SK-N-SH (cell line): ENCODE measurements at regions not wholly inside any gene's neighbourhood (a gene's known extent, or its start where the extent isn't known, plus 50 kb on each side); places are given as distances from the start of the nearest gene placed in this dataset.

Experiments
- CTCF ChIA-PET: fragments of 300-600, 350-600 bp; formaldehyde crosslinking; extraction: SDS; loops from one replicate; lab custom pipeline; 2021; lab: Yijun Ruan, JAX
- POLR2A ChIA-PET: fragments of 350-600 bp; sonication (Branson Sonifier 250); formaldehyde crosslinking; extraction: SDS; loops from one replicate; lab custom pipeline; 2020; ENCODE audit warnings: antibody characterized with exemption, inconsistent platforms; lab: Yijun Ruan, JAX
- DNase-seq: peaks from one replicate; pipeline ENCODE4 v3.0.0; 2012
- H2AFZ ChIP-seq: fragments of 200-600 bp; sonication (generic); 2 replicates; pipeline ENCODE4 v1.8.1; 2016; ENCODE audit warnings: antibody characterized with exemption, mild to moderate bottlenecking, low read depth
- H3F3A ChIP-seq: fragments of 200-600 bp; sonication (generic); replicated peaks from 2 replicates; pipeline ENCODE3; 2016; ENCODE audit warnings: antibody characterized with exemption, mild to moderate bottlenecking; ENCODE audit not compliant: insufficient read depth
- H3K27ac ChIP-seq, 2 experiments: fragments of 200-500 bp in 1 of 2; fragments of 200-600 bp in 1 of 2; sonication (Bioruptor generic) in 1 of 2; sonication (generic), shearing (Covaris generic) in 1 of 2; 2 replicates each; pipeline versions ENCODE4 v1.5.1 to v1.6.1; 2014 to 2016; ENCODE audit warnings: low read depth in 2 of 2, inconsistent platforms in 1 of 2, low read length in 1 of 2, mild to moderate bottlenecking in 1 of 2, mixed read lengths in 1 of 2
- H3K27me3 ChIP-seq: fragments of 200-600 bp; sonication (generic), shearing (Covaris generic); 2 replicates; pipeline ENCODE4 v1.6.1; 2016; ENCODE audit warnings: mixed run types; ENCODE audit not compliant: insufficient read depth
- H3K36me3 ChIP-seq, 2 experiments: fragments of 200-500 bp in 1 of 2; fragments of 200-600 bp in 1 of 2; sonication (Bioruptor generic) in 1 of 2; sonication (generic) in 1 of 2; replicated peaks in 1 of 2; 2 replicates each; pipeline versions ENCODE3 to v1.5.1; 2014 to 2016; ENCODE audit warnings: low read length in 1 of 2, mild to moderate bottlenecking in 1 of 2; ENCODE audit not compliant: insufficient read depth in 2 of 2, control insufficient read depth in 1 of 2
- H3K4me1 ChIP-seq, 2 experiments: fragments of 200-500 bp in 1 of 2; fragments of 200-600 bp in 1 of 2; sonication (Bioruptor generic) in 1 of 2; sonication (generic), shearing (Covaris generic) in 1 of 2; 2 replicates each; pipeline versions ENCODE4 v1.5.1 to v1.6.1; 2014 to 2016; ENCODE audit warnings: low read depth in 1 of 2, low read length in 1 of 2, mixed run types in 1 of 2; ENCODE audit not compliant: insufficient read depth in 2 of 2, control insufficient read depth in 1 of 2
- H3K4me2 ChIP-seq: fragments of 200-600 bp; sonication (generic), shearing (Covaris generic); 2 replicates; pipeline ENCODE4 v1.6.1; 2017; ENCODE audit warnings: mixed run types
- H3K4me3 ChIP-seq, 2 experiments: fragments of 200-500 bp in 1 of 2; fragments of 200-600 bp in 1 of 2; sonication (Bioruptor generic) in 1 of 2; sonication (generic), shearing (Covaris generic) in 1 of 2; 2 replicates each; pipeline versions ENCODE4 v1.5.1 to v1.8.1; 2014 to 2016; ENCODE audit warnings: low read depth in 2 of 2, inconsistent platforms in 1 of 2, low read length in 1 of 2, mild to moderate bottlenecking in 1 of 2, mixed read lengths in 1 of 2, moderate library complexity in 1 of 2
- H3K79me2 ChIP-seq: fragments of 200-600 bp; sonication (generic); 2 replicates; pipeline ENCODE4 v1.8.1; 2017; ENCODE audit warnings: mild to moderate bottlenecking; ENCODE audit not compliant: insufficient read depth
- H3K9ac ChIP-seq: fragments of 200-600 bp; sonication (generic); 2 replicates; pipeline ENCODE4 v1.6.1; 2017; ENCODE audit warnings: mixed run types
- H3K9me2 ChIP-seq: fragments of 200-600 bp; sonication (generic); 2 replicates; pipeline ENCODE4 v1.6.1; 2017; ENCODE audit warnings: mixed run types
- H3K9me3 ChIP-seq: fragments of 200-600 bp; sonication (generic); 2 replicates; pipeline ENCODE4 v1.6.1; 2017; ENCODE audit warnings: mixed run types, mild to moderate bottlenecking, moderate library complexity
- H4K20me1 ChIP-seq: fragments of 200-600 bp; sonication (generic); 2 replicates; pipeline ENCODE4 v1.6.1; 2017; ENCODE audit warnings: mild to moderate bottlenecking, mixed run types; ENCODE audit not compliant: insufficient read depth
- CHD2 ChIP-seq: fragments of 150-350 bp; IDR thresholded peaks from 2 replicates; pipeline ENCODE4 v1.6.1; 2018; ENCODE audit warnings: low read length; ENCODE audit not compliant: partially characterized antibody
- ELF1 ChIP-seq: IDR thresholded peaks from 2 replicates; pipeline ENCODE4 v1.4.0; 2012
- EP300 ChIP-seq, 2 experiments: IDR thresholded peaks; 2 replicates each; pipeline versions ENCODE4 v1.4.0 to v1.6.1; 2012; ENCODE audit warnings: borderline replicate concordance in 1 of 2, low read depth in 1 of 2, low read length in 1 of 2
- EZH2phosphoT487 ChIP-seq: fragments of 200-600 bp; sonication (generic); IDR thresholded peaks from 2 replicates; pipeline ENCODE4 v1.6.1; 2017; ENCODE audit warnings: low read depth, mixed run types, mild to moderate bottlenecking, antibody characterized with exemption, moderate library complexity, borderline replicate concordance
- GATA2 ChIP-seq: sonication (generic); formaldehyde crosslinking; IDR thresholded peaks from 2 replicates; pipeline ENCODE4 v1.5.0; 2020; ENCODE audit warnings: mild to moderate bottlenecking, missing genetic modification reagents
- MXI1 ChIP-seq: IDR thresholded peaks from 2 replicates; pipeline ENCODE4 v1.6.1; 2012; ENCODE audit warnings: mild to moderate bottlenecking, low read depth, low read length, improper control_type of control experiment
- NFIC ChIP-seq: IDR thresholded peaks from 2 replicates; pipeline ENCODE4 v1.4.0; 2012; ENCODE audit warnings: borderline replicate concordance
- NRF1 ChIP-seq: IDR thresholded peaks from 2 replicates; pipeline ENCODE4 v1.6.1; 2012; ENCODE audit warnings: low read depth, mild to moderate bottlenecking, low read length
- RCOR1 ChIP-seq: fragments of 150-350 bp; IDR thresholded peaks from 2 replicates; pipeline ENCODE4 v1.6.1; 2017; ENCODE audit warnings: antibody characterized with exemption, low read length
- RXRA ChIP-seq: IDR thresholded peaks from 2 replicates; pipeline ENCODE4 v1.4.0; 2012; ENCODE audit warnings: low read depth, mild to moderate bottlenecking, borderline replicate concordance
- TAF1 ChIP-seq: IDR thresholded peaks from 2 replicates; pipeline ENCODE4 v1.6.1; 2012; ENCODE audit warnings: low read depth, mild to moderate bottlenecking, low read length, moderate library complexity, borderline replicate concordance
- TCF12 ChIP-seq: IDR thresholded peaks from 2 replicates; pipeline ENCODE4 v1.4.0; 2012
- TEAD4 ChIP-seq: IDR thresholded peaks from 2 replicates; pipeline ENCODE4 v1.4.0; 2012; ENCODE audit warnings: mild to moderate bottlenecking, borderline replicate concordance; ENCODE audit not compliant: insufficient read depth
- YY1 ChIP-seq: IDR thresholded peaks from 2 replicates; pipeline ENCODE4 v1.4.0; 2012; ENCODE audit warnings: low read depth, mild to moderate bottlenecking
- WGBS: methylation state at CpG from one replicate; pipeline ENCODE4 v1.1.6; 2017; ENCODE audit warnings: low lambda C conversion rate; 5-methylcytosine and 5-hydroxymethylcytosine counted together
- TF ChIP-seq, protein P1 (sequence below): IDR thresholded peaks from 2 replicates; pipeline ENCODE4 v1.4.0; 2012; ENCODE audit warnings: low read depth, borderline replicate concordance
- TF ChIP-seq, protein P2 (sequence below): fragments of 200-600 bp; sonication (generic); IDR thresholded peaks from 2 replicates; pipeline ENCODE4 v1.6.1; 2017; ENCODE audit warnings: antibody characterized with exemption, mild to moderate bottlenecking, moderate library complexity
- TF ChIP-seq, protein P3 (sequence below): IDR thresholded peaks from 2 replicates; pipeline ENCODE4 v1.6.1; 2012; ENCODE audit warnings: mild to moderate bottlenecking, low read depth, low read length, moderate library complexity
- TF ChIP-seq, protein P4 (sequence below): IDR thresholded peaks from 2 replicates; pipeline ENCODE4; 2012

DNA sequence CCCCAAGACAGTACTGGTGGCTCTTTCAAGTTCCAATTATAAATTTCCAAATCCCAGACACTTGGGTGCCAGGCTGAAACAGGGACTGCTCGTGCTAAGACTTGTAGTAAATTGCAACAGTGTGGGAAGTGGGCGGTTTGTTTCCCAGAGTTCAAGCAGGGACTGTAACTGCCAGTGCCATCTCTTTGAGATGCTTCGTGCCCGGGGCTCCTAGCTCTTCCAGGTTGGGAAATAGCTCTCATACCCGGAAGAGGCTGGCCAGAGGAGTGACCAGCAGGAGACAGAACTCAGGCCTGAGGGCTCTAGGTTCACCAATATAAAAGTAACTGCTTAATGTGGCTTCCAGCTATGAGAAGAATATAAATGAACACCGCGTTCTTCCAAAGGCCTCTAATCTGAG lies 54.0 kb upstream of the NEO1 start:
- CTCF ChIA-PET: no interaction called here
- no peak for DNase-seq
- TF ChIP-seq EZH2phosphoT487 (no peak), NFIC (no peak), TEAD4 (no peak), YY1 (no peak), NRF1 (no peak), EP300 (IDR thresholded peaks at IDR 0.05; ENCODE audit: borderline replicate concordance in 1 of 2, low read depth in 1 of 2, low read length in 1 of 2) (no peak), TAF1 (no peak), ELF1 (no peak), RXRA (no peak), MXI1 (no peak), CHD2 (no peak), TCF12 (no peak), GATA2 (CRISPR knock-in tag) (no peak), RCOR1 (no peak)
- TF ChIP-seq, protein P1, sequence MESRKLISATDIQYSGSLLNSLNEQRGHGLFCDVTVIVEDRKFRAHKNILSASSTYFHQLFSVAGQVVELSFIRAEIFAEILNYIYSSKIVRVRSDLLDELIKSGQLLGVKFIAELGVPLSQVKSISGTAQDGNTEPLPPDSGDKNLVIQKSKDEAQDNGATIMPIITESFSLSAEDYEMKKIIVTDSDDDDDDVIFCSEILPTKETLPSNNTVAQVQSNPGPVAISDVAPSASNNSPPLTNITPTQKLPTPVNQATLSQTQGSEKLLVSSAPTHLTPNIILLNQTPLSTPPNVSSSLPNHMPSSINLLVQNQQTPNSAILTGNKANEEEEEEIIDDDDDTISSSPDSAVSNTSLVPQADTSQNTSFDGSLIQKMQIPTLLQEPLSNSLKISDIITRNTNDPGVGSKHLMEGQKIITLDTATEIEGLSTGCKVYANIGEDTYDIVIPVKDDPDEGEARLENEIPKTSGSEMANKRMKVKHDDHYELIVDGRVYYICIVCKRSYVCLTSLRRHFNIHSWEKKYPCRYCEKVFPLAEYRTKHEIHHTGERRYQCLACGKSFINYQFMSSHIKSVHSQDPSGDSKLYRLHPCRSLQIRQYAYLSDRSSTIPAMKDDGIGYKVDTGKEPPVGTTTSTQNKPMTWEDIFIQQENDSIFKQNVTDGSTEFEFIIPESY: no peak
- TF ChIP-seq, protein P2, sequence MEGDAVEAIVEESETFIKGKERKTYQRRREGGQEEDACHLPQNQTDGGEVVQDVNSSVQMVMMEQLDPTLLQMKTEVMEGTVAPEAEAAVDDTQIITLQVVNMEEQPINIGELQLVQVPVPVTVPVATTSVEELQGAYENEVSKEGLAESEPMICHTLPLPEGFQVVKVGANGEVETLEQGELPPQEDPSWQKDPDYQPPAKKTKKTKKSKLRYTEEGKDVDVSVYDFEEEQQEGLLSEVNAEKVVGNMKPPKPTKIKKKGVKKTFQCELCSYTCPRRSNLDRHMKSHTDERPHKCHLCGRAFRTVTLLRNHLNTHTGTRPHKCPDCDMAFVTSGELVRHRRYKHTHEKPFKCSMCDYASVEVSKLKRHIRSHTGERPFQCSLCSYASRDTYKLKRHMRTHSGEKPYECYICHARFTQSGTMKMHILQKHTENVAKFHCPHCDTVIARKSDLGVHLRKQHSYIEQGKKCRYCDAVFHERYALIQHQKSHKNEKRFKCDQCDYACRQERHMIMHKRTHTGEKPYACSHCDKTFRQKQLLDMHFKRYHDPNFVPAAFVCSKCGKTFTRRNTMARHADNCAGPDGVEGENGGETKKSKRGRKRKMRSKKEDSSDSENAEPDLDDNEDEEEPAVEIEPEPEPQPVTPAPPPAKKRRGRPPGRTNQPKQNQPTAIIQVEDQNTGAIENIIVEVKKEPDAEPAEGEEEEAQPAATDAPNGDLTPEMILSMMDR: no peak
- TF ChIP-seq, protein P3, sequence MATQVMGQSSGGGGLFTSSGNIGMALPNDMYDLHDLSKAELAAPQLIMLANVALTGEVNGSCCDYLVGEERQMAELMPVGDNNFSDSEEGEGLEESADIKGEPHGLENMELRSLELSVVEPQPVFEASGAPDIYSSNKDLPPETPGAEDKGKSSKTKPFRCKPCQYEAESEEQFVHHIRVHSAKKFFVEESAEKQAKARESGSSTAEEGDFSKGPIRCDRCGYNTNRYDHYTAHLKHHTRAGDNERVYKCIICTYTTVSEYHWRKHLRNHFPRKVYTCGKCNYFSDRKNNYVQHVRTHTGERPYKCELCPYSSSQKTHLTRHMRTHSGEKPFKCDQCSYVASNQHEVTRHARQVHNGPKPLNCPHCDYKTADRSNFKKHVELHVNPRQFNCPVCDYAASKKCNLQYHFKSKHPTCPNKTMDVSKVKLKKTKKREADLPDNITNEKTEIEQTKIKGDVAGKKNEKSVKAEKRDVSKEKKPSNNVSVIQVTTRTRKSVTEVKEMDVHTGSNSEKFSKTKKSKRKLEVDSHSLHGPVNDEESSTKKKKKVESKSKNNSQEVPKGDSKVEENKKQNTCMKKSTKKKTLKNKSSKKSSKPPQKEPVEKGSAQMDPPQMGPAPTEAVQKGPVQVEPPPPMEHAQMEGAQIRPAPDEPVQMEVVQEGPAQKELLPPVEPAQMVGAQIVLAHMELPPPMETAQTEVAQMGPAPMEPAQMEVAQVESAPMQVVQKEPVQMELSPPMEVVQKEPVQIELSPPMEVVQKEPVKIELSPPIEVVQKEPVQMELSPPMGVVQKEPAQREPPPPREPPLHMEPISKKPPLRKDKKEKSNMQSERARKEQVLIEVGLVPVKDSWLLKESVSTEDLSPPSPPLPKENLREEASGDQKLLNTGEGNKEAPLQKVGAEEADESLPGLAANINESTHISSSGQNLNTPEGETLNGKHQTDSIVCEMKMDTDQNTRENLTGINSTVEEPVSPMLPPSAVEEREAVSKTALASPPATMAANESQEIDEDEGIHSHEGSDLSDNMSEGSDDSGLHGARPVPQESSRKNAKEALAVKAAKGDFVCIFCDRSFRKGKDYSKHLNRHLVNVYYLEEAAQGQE: no peak
- TF ChIP-seq, protein P4, sequence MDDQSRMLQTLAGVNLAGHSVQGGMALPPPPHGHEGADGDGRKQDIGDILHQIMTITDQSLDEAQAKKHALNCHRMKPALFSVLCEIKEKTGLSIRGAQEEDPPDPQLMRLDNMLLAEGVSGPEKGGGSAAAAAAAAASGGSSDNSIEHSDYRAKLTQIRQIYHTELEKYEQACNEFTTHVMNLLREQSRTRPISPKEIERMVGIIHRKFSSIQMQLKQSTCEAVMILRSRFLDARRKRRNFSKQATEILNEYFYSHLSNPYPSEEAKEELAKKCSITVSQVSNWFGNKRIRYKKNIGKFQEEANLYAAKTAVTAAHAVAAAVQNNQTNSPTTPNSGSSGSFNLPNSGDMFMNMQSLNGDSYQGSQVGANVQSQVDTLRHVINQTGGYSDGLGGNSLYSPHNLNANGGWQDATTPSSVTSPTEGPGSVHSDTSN: no peak
- no peak overlapping the region for H3K4me3 ChIP-seq
- no peaks in the 10 kb centered on the region for H4K20me1 ChIP-seq
- no peaks in the 10 kb centered on the region; the same call in 1 of the 2 replicates for H3K27me3 ChIP-seq
- no peaks in the 10 kb centered on the region for H3K4me1 ChIP-seq
- no peak overlapping the region for H2AFZ ChIP-seq
- no peaks in the 10 kb centered on the region for H3F3A ChIP-seq
- no peaks in the 10 kb centered on the region for H3K9me3 ChIP-seq
- H3K79me2 ChIP-seq: no peaks in the 10 kb centered on the region
- no peaks in the 10 kb centered on the region for H3K9me2 ChIP-seq
- POLR2A ChIA-PET: no interaction called here
- no peaks in the 10 kb centered on the region for H3K36me3 ChIP-seq
- no peak overlapping the region for H3K9ac ChIP-seq
- H3K4me2 ChIP-seq: no peak overlapping the region
- WGBS: 63% methylated on average over 5 of the region's 7 CpGs
- H3K27ac ChIP-seq: no peak overlapping the region
